Right atrium auricular region (tissue), 2 donors: ENCODE measurements at regions not wholly inside any gene's neighbourhood (a gene's known extent, or its start where the extent isn't known, plus 50 kb on each side); places are given as distances from the start of the nearest gene placed in this dataset.

Source experiments
- DNase-seq: peaks from one replicate; pipeline ENCODE4 v3.0.0-alpha.2; 2019; ENCODE audit warnings: low spot score
- H3K27ac ChIP-seq, 2 donors: fragments of 200-600 bp; sonication (generic); 1 replicate in 1 of 2; 2 replicates in 1 of 2; pipeline ENCODE4 v1.5.1; 2016 to 2019
- H3K27me3 ChIP-seq, 2 donors: fragments of 200-600 bp; sonication (generic); one replicate each; pipeline versions ENCODE4 v1.5.1 to v1.6.0; 2017 to 2019
- H3K36me3 ChIP-seq: fragments of 200-600 bp; sonication (generic); one replicate; pipeline ENCODE4 v1.5.1; 2016
- H3K4me1 ChIP-seq, 2 donors: fragments of 200-600 bp; sonication (generic); one replicate each; pipeline versions ENCODE4 v1.5.1 to v1.6.0; 2017 to 2019
- H3K4me3 ChIP-seq, 2 donors: fragments of 200-600 bp; sonication (generic); 1 replicate in 1 of 2; 2 replicates in 1 of 2; pipeline ENCODE4 v1.5.1; 2017 to 2019; ENCODE audit warnings: mild to moderate bottlenecking in 1 of 2, moderate library complexity in 1 of 2
- H3K9me3 ChIP-seq, 2 donors: fragments of 200-600 bp; sonication (generic); one replicate each; pipeline ENCODE4 v1.5.1; 2019
- CTCF ChIP-seq, 2 donors: fragments of 200-600 bp; sonication (generic); IDR thresholded peaks; one replicate each; pipeline ENCODE4 v1.5.1; 2019; ENCODE audit warnings: antibody characterized with exemption in 2 of 2

GRCh38 chr19:46958532-46958931, 61.1 kb upstream of the NPAS1 start:
- H3K4me1 ChIP-seq = peaks cover 0 to 50% of the 10 kb centered on the region in 2 donors
- H3K36me3 ChIP-seq = no peaks in the 10 kb centered on the region
- H3K27me3 ChIP-seq = no peaks in the 10 kb centered on the region
- H3K4me3 ChIP-seq = no peak overlapping the region
- H3K27ac ChIP-seq = no peak overlapping the region
- no peak for DNase-seq
- no peaks in the 10 kb centered on the region for H3K9me3 ChIP-seq
- TF ChIP-seq CTCF (IDR thresholded peaks at IDR 0.05) = no peak

GRCh38 chr19:46959894-46960556, 59.6 kb upstream of the NPAS1 start:
- H3K36me3 ChIP-seq = no peaks in the 10 kb centered on the region
- H3K9me3 ChIP-seq = no peaks in the 10 kb centered on the region
- H3K27me3 ChIP-seq = no peaks in the 10 kb centered on the region
- DNase-seq = no peak
- H3K4me1 ChIP-seq = peaks cover 0 to 36% of the 10 kb centered on the region in 2 donors
- H3K27ac ChIP-seq = no peak overlapping the region
- TF ChIP-seq CTCF (IDR thresholded peaks at IDR 0.05) = no peak
- no peak overlapping the region for H3K4me3 ChIP-seq

GRCh38 chr19:46962030-46962570, 57.5 kb upstream of the NPAS1 start:
- Histone ChIP-seq H3K27ac (no peak overlapping the region), H3K27me3 (no peaks in the 10 kb centered on the region), H3K9me3 (no peaks in the 10 kb centered on the region), H3K4me3 (no peak overlapping the region), H3K36me3 (no peaks in the 10 kb centered on the region), H3K4me1 (peaks cover 0 to 30% of the 10 kb centered on the region in 2 donors)
- no peak for TF ChIP-seq CTCF (IDR thresholded peaks at IDR 0.05)
- no peak for DNase-seq

- no peak overlapping the region for H3K4me3 ChIP-seq
- no peaks in the 10 kb centered on the region for H3K9me3 ChIP-seq
- no peak for TF ChIP-seq CTCF (IDR thresholded peaks at IDR 0.05)
- peaks cover 0 to 41% of the 10 kb centered on the region in 2 donors for H3K4me1 ChIP-seq
- no peaks in the 10 kb centered on the region for H3K27me3 ChIP-seq
- peak overlapping the region in 1 of 2 donors; percentile 34 for H3K27ac ChIP-seq
- H3K36me3 ChIP-seq = no peaks in the 10 kb centered on the region
- no peak for DNase-seq
Measured at GRCh38 chr19:46963093-46963734, 56.4 kb upstream of the NPAS1 start.

- Histone ChIP-seq H3K36me3 (no peaks in the 10 kb centered on the region), H3K27me3 (no peaks in the 10 kb centered on the region), H3K4me1 (peaks cover 0 to 67% of the 10 kb centered on the region in 2 donors), H3K9me3 (no peaks in the 10 kb centered on the region), H3K27ac (peak overlapping the region; percentile 79 to 89), H3K4me3 (no peak overlapping the region)
- peak; percentile 78 for DNase-seq
- TF ChIP-seq CTCF (IDR thresholded peaks at IDR 0.05) = no peak
Measured at GRCh38 chr19:46967578-46968032, 52.0 kb upstream of the NPAS1 start.
